OCI-LY1 (cell line): ENCODE measurements at regions not wholly inside any gene's neighbourhood (a gene's known extent, or its start where the extent isn't known, plus 50 kb on each side); places are given as distances from the start of the nearest gene placed in this dataset.

ENCODE experiments used
- H2AFZ ChIP-seq: fragments of 200-600 bp; sonication (generic), shearing (Covaris generic); 2 replicates; pipeline ENCODE4 v1.6.0; 2014; ENCODE audit warnings: antibody characterized with exemption, mild to moderate bottlenecking, low read length
- H3F3A ChIP-seq: fragments of 200-600 bp; sonication (generic), shearing (Covaris generic); 2 replicates; pipeline ENCODE4 v1.6.0; 2014; ENCODE audit warnings: mild to moderate bottlenecking, antibody characterized with exemption, low read length, moderate library complexity; ENCODE audit not compliant: insufficient read depth
- H3K27ac ChIP-seq: fragments of 200-600 bp; sonication (generic); 2 replicates; pipeline ENCODE4 v1.5.1; 2014; ENCODE audit warnings: low read length, mixed run types, mild to moderate bottlenecking, low read depth; ENCODE audit not compliant: poor library complexity, severe bottlenecking
- H3K27me3 ChIP-seq: fragments of 200-600 bp; sonication (generic); 2 replicates; pipeline ENCODE4 v1.6.0; 2014; ENCODE audit warnings: antibody characterized with exemption, mild to moderate bottlenecking, low read length, moderate library complexity; ENCODE audit not compliant: insufficient read depth
- H3K36me3 ChIP-seq: fragments of 200-600 bp; sonication (generic); 2 replicates; pipeline ENCODE4 v1.6.1; 2014; ENCODE audit warnings: mild to moderate bottlenecking, antibody characterized with exemption, low read length, moderate library complexity, mixed read lengths; ENCODE audit not compliant: insufficient read depth
- H3K4me1 ChIP-seq: fragments of 200-600 bp; sonication (generic); 2 replicates; pipeline ENCODE4 v1.5.1; 2014; ENCODE audit warnings: mild to moderate bottlenecking, low read length, moderate library complexity; ENCODE audit not compliant: insufficient read depth, severe bottlenecking
- H3K4me2 ChIP-seq: fragments of 200-600 bp; sonication (generic), shearing (Covaris generic); 2 replicates; pipeline ENCODE4 v1.6.1; 2014; ENCODE audit warnings: low read length
- H3K4me3 ChIP-seq: fragments of 200-600 bp; sonication (generic); 2 replicates; pipeline ENCODE4 v1.5.1; 2014; ENCODE audit warnings: low read length, low read depth, mild to moderate bottlenecking, mixed read lengths; ENCODE audit not compliant: poor library complexity, severe bottlenecking
- H3K79me2 ChIP-seq: fragments of 200-600 bp; shearing (Covaris generic); 2 replicates; pipeline ENCODE4 v1.6.1; 2016; ENCODE audit warnings: mixed run types, low read length, mixed read lengths; ENCODE audit not compliant: insufficient read depth
- H3K9ac ChIP-seq: fragments of 200-600 bp; sonication (generic), shearing (Covaris generic); 2 replicates; pipeline ENCODE4 v1.6.1; 2014; ENCODE audit warnings: mild to moderate bottlenecking, low read length, mixed read lengths
- H3K9me2 ChIP-seq: fragments of 200-600 bp; sonication (generic), shearing (Covaris generic); 2 replicates; pipeline ENCODE4 v1.6.1; 2014; ENCODE audit warnings: low read depth, mild to moderate bottlenecking, low read length, mixed read lengths
- H3K9me3 ChIP-seq: fragments of 200-600 bp; shearing (Covaris generic); 2 replicates; pipeline ENCODE4 v1.6.1; 2014; ENCODE audit warnings: low read length, mixed read lengths
- H4K20me1 ChIP-seq: fragments of 200-600 bp; sonication (generic), shearing (Covaris generic); 2 replicates; pipeline ENCODE4 v1.6.0; 2016; ENCODE audit warnings: mild to moderate bottlenecking, low read length; ENCODE audit not compliant: insufficient read depth
- CTCF ChIP-seq: fragments of 200-600 bp; sonication (generic), shearing (Covaris generic); IDR thresholded peaks from 2 replicates; pipeline ENCODE4 v1.5.1; 2017; ENCODE audit warnings: mild to moderate bottlenecking, antibody characterized with exemption, low read length, moderate library complexity, mixed read lengths
- EZH2 ChIP-seq: fragments of 200-600 bp; sonication (generic), shearing (Covaris generic); IDR thresholded peaks from 2 replicates; pipeline ENCODE4 v1.8.0; 2017; ENCODE audit warnings: borderline replicate concordance, mixed run types, mild to moderate bottlenecking, antibody characterized with exemption, low read length, moderate library complexity, mixed read lengths

DNA sequence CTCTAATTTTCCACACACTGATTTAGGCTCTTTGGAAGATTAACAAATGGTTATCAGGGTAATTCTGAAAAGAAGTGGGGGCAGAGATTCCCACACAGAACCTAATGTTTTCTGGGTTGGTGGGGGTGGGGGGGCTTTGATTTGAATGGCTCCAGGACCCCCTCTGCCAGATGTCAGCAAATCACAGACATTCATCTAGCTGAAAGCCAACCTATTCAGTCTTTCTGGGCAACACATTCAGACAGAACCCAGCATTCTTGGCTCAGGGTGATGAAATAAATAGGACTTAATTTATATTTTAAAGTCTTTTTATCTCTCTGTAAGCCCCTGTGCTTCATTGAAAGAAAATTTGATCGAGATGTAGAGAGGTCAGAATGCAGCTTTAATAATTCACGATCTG lies 533.2 kb downstream of the XYLT1 start:
- no peaks in the 10 kb centered on the region for H3K4me1 ChIP-seq
- no peaks in the 10 kb centered on the region for H4K20me1 ChIP-seq
- TF ChIP-seq CTCF = no peak
- no peak for TF ChIP-seq EZH2
- H3K4me2 ChIP-seq = no peak overlapping the region
- no peaks in the 10 kb centered on the region for H3K79me2 ChIP-seq
- H3K9ac ChIP-seq = no peak overlapping the region
- no peaks in the 10 kb centered on the region for H3F3A ChIP-seq
- H3K4me3 ChIP-seq = no peak overlapping the region
- no peaks in the 10 kb centered on the region for H3K27me3 ChIP-seq
- no peaks in the 10 kb centered on the region for H3K9me2 ChIP-seq
- H2AFZ ChIP-seq = no peak overlapping the region
- H3K36me3 ChIP-seq = no peaks in the 10 kb centered on the region
- no peak overlapping the region for H3K27ac ChIP-seq
- H3K9me3 ChIP-seq = no peaks in the 10 kb centered on the region

- TF ChIP-seq EZH2 (no peak), CTCF (no peak)
Observed at GRCh38 chr16:16938009-16938408, 532.8 kb downstream of the XYLT1 start.

DNA sequence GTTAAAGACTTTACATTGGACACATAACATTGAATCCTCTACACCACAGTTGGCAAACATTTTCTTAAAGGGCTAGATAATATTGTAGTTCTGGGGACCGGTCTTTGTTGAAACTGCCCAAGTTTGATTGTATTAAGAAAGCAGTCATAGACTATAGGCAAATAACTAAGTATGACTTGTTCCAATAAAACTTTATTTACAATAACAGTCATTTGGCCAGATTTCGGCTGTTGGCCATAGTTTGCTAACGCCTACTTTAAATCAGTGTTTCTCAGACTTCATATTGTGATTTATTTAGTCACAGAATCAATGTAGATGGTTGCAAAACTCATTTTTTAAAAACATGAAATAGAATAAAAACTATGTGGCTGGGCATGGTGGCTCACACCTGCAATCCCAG lies 531.8 kb downstream of the XYLT1 start:
- no peaks in the 10 kb centered on the region for H3K27me3 ChIP-seq
- H3K27ac ChIP-seq = no peak overlapping the region
- no peaks in the 10 kb centered on the region for H3K9me3 ChIP-seq
- H3K4me1 ChIP-seq = no peaks in the 10 kb centered on the region
- H2AFZ ChIP-seq = no peak overlapping the region
- H3K4me2 ChIP-seq = no peak overlapping the region
- no peak overlapping the region for H3K4me3 ChIP-seq
- no peaks in the 10 kb centered on the region for H3K9me2 ChIP-seq
- no peaks in the 10 kb centered on the region for H4K20me1 ChIP-seq
- no peaks in the 10 kb centered on the region for H3F3A ChIP-seq
- no peaks in the 10 kb centered on the region for H3K36me3 ChIP-seq
- TF ChIP-seq EZH2 (no peak), CTCF (no peak)
- no peak overlapping the region for H3K9ac ChIP-seq
- H3K79me2 ChIP-seq = no peaks in the 10 kb centered on the region

More at GRCh38 chr16:16938009-16938408, 532.8 kb downstream of the XYLT1 start:
- Histone ChIP-seq H3F3A (no peaks in the 10 kb centered on the region), H4K20me1 (no peaks in the 10 kb centered on the region), H3K27me3 (no peaks in the 10 kb centered on the region), H3K79me2 (no peaks in the 10 kb centered on the region), H3K9me2 (no peaks in the 10 kb centered on the region), H3K4me2 (no peak overlapping the region), H3K4me1 (no peaks in the 10 kb centered on the region), H3K9me3 (no peaks in the 10 kb centered on the region), H3K4me3 (no peak overlapping the region), H3K27ac (no peak overlapping the region), H3K9ac (no peak overlapping the region), H3K36me3 (no peaks in the 10 kb centered on the region), H2AFZ (no peak overlapping the region)
